ENCODE measurements at regions not wholly inside any gene's neighbourhood (a gene's known extent, or its start where the extent isn't known, plus 50 kb on each side); places are given as distances from the start of the nearest gene placed in this dataset.

- TF ChIP-seq CTCF (IDR thresholded peaks at IDR 0.05) (no peak), POLR2A (IDR thresholded peaks at IDR 0.05; ENCODE audit: low read depth) (no peak)
Observed at GRCh38 chr15:69893086-69893485, 204.6 kb downstream of the TLE3 start.

Measured in esophagus muscularis mucosa (tissue), 3 donors.